ENCODE measurements at regions not wholly inside any gene's neighbourhood (a gene's known extent, or its start where the extent isn't known, plus 50 kb on each side); places are given as distances from the start of the nearest gene placed in this dataset.

DNA sequence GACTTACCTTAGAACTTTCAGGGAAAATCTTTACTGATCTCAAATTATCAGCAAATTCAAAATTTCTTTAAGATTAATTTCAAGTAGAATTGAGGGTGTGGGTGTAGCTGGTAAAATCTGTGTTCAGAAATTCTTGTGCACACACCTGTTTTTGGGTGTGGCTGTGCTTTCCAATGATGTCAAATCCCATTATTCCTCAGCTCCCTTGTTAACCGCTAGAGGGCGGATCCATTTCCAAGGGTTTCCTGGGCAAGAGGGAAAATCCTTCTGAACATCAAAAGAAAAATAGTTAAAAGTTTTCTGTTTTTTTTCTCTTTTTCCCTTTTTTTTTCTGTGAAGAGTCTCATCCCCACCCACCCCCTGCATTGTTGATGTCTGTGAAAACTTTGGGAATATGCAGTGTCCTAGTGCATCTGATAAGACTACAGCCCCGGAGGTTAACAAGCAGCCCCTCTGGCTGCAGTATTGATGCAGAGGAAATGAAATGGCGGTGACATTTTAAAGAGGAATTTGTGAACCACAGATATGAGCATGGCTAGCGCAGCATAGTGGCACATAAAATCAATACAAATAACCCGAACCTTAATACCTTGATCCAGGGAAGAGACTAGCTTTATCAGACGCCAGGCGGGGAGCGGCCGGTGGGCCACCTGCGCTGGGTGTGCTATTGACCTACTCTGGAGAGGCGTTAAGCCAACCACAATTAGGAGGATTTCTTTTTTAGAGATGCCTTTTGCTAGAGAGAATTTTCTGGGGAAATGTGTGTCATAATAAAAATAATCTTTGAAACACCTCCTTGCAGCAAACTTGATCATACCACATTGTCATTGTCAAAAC is 130.9 kb downstream of the FOXA2 start:
- H3K27me3 ChIP-seq, result no peaks in the 10 kb centered on the region
- no peak overlapping the region for H3K4me3 ChIP-seq
- no peak overlapping the region for H3K27ac ChIP-seq
- no peak for TF ChIP-seq POLR2A (IDR thresholded peaks at IDR 0.05)
- TF ChIP-seq, protein P1, sequence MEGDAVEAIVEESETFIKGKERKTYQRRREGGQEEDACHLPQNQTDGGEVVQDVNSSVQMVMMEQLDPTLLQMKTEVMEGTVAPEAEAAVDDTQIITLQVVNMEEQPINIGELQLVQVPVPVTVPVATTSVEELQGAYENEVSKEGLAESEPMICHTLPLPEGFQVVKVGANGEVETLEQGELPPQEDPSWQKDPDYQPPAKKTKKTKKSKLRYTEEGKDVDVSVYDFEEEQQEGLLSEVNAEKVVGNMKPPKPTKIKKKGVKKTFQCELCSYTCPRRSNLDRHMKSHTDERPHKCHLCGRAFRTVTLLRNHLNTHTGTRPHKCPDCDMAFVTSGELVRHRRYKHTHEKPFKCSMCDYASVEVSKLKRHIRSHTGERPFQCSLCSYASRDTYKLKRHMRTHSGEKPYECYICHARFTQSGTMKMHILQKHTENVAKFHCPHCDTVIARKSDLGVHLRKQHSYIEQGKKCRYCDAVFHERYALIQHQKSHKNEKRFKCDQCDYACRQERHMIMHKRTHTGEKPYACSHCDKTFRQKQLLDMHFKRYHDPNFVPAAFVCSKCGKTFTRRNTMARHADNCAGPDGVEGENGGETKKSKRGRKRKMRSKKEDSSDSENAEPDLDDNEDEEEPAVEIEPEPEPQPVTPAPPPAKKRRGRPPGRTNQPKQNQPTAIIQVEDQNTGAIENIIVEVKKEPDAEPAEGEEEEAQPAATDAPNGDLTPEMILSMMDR (IDR thresholded peaks at IDR 0.05), result peak in 2 of 3 experiments; percentile 34 to 44
- no peaks in the 10 kb centered on the region for H3K36me3 ChIP-seq (ENCODE audit: low read depth, missing control alignments)
- 50 to 69% methylated on average over 12 of the region's 12 CpGs for WGBS, 2 donors
- intact Hi-C loops (cut with DNase I; ENCODE audit: low total_unique reads), result no loop called here
- no peak for DNase-seq
- no peaks in the 10 kb centered on the region for H3K9me3 ChIP-seq
- no peaks in the 10 kb centered on the region for H3K4me1 ChIP-seq

DNA sequence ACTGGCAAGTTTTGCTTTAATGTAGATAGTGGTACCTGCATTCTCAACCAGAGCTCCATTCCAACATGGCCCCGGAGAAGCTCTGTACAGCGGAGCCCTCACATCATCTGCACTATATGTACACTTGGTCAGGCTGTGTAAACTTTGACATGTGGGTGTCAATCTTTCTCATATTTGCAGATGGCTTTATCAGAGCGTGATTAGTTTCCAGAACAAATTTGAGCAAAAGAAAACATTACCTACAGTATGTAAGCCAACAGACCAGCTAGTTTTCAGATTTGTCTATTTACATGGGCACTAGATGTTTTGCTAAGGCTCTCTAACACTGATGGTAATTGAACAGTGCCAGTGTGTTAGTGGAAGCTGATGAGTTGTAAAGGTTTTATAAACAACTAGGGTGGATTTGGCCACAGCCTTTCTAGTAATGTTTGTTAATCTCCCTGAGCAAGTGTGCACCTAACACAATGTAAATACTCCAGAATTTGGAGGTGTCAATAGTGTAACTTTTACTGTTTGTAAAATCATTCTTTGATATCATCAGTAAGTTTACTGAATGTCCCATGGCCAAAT is 131.8 kb downstream of the FOXA2 start:
- Histone ChIP-seq H3K36me3 (ENCODE audit: low read depth, missing control alignments) (no peaks in the 10 kb centered on the region), H3K4me3 (no peak overlapping the region)
- intact Hi-C loops (cut with DNase I; ENCODE audit: low total_unique reads), result no loop called here

DNA sequence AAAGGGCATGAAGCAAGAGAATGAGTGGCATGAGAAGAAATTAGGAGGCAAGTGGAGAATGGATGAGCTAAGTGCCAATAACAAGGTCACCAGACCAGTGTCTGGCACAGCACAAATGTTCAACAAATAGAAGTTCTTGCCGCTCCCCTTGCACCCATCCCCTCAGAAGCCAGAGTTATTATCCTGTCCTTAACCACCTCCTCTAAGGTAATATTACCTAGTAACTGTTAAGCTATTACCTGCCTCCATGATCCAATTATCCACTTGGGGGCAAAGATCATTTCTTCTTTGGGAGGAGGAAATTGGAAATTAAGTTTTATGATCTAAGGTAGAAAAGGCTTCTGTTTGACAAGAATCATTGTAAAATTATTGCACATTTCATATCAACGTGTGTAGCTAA is 133.8 kb downstream of the FOXA2 start:
- TF ChIP-seq, protein P1 (IDR thresholded peaks at IDR 0.05), result no peak
- TF ChIP-seq POLR2A (IDR thresholded peaks at IDR 0.05), result no peak
- Histone ChIP-seq H3K36me3 (ENCODE audit: low read depth, missing control alignments) (no peaks in the 10 kb centered on the region), H3K4me1 (no peaks in the 10 kb centered on the region), H3K9me3 (no peaks in the 10 kb centered on the region), H3K4me3 (no peak overlapping the region), H3K27me3 (no peaks in the 10 kb centered on the region), H3K27ac (no peak overlapping the region)
- intact Hi-C loops (cut with DNase I; ENCODE audit: low total_unique reads), result no loop called here
- no peak for DNase-seq
- WGBS, 2 donors, result 84 to 88% methylated on average over 2 of the region's 2 CpGs

More for the DNA sequence above, 131.8 kb downstream of the FOXA2 start:
- Histone ChIP-seq H3K27me3 (no peaks in the 10 kb centered on the region), H3K4me1 (no peaks in the 10 kb centered on the region), H3K27ac (no peak overlapping the region), H3K9me3 (no peaks in the 10 kb centered on the region)
- 95 to 97% methylated on average over 3 of the region's 3 CpGs for WGBS, 2 donors
- TF ChIP-seq, protein P1 (IDR thresholded peaks at IDR 0.05), result no peak
- TF ChIP-seq POLR2A (IDR thresholded peaks at IDR 0.05), result no peak
- no peak for DNase-seq

DNA sequence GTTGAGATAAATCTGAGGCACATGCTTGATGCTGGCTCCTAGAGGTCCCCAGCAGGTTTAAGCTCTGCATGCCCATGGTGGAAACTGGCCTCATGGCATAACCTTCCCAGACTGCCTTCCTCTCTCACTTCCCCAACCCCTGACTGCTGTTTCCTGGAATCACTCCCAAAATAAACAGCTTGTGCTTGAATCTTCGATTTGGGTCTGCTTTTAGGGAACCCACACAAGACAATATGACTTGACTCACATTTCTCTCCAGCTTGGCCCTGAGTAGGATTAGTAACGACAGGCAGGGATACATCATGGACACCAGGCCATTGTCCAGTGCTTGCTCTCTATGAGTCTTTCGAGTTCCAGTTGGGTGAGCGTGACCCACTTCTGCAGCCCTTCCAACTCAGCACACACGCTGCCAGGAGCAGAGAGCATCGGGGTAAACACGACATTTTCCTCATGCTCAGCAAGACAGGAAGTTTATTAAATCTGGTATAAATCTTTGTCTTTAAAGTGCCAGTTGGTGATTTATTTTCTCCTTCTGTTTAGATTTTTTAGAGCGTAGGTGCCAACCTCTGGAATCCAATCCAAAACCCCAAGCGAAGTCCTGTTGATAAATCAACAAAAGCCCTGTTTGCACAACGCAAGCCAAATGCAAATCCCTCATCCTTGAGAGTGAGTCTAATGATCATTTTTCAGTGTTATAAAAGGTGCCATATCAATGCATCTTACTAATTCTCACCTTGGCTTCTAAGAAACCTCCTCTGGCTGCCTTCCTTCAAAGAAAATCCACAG is 135.0 kb downstream of the FOXA2 start:
- no peaks in the 10 kb centered on the region for H3K4me1 ChIP-seq
- H3K27me3 ChIP-seq, result no peaks in the 10 kb centered on the region
- no peak for DNase-seq
- H3K9me3 ChIP-seq, result no peaks in the 10 kb centered on the region
- no peaks in the 10 kb centered on the region for H3K36me3 ChIP-seq (ENCODE audit: low read depth, missing control alignments)
- TF ChIP-seq, protein P1 (IDR thresholded peaks at IDR 0.05), result no peak
- no peak for TF ChIP-seq POLR2A (IDR thresholded peaks at IDR 0.05)
- no peak overlapping the region for H3K4me3 ChIP-seq
- no peak overlapping the region for H3K27ac ChIP-seq
- intact Hi-C loops (cut with DNase I; ENCODE audit: low total_unique reads), result no loop called here
- WGBS, 2 donors, result 63 to 67% methylated on average over 10 of the region's 10 CpGs

Measured in testis (tissue), 2 donors.